ENCODE measurements at regions not wholly inside any gene's neighbourhood (a gene's known extent, or its start where the extent isn't known, plus 50 kb on each side); places are given as distances from the start of the nearest gene placed in this dataset.
"Not testable (repeated sequence)": the region's sequence is repeated elsewhere in the genome, so short reads cannot be mapped to it uniquely, and the experiment has no call there.

GRCh38 chr1:186255266-186255665, 119.8 kb downstream of the TPR start:
- intact Hi-C loops (cut with micrococcal nuclease) = no loop called here

DNA sequence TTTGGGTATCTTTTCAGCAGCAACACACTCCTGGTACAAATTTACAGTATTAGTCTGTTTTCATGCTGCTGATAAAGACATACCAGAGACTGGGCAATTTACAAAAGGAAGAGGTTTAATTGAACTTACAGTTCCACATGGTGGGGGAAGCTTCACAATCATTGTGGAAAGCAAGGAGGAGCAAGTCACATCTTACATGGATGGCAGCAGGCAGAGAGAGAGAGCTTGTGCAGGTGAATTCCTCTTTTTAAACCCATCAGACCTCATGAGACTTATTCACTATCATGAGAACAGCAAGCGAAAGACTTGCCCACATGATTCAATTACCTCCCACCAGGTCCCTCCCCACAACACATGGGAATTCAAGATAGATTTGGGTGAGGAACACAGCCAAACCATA, 124.5 kb downstream of the TPR start:
- intact Hi-C loops (cut with micrococcal nuclease) = no loop called here

DNA sequence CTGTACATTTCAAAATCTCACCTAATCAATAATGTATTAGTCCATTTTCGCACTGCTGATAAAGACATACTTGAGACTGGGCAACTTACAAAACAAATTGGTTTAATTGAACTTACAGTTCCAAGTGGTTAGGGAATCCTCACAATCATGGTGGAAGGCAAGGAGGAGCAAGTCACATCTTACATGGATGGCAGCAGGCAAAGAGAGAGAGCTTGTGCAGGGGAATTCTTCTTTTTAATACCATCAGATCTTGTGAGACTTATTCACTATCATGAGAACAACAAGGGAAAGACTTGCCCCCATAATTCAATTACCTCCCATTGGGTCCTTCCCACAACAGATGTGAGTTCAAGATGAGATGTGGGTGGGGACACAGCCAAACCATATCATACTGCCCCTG, 126.4 kb downstream of the TPR start:
- intact Hi-C loops (cut with micrococcal nuclease) = not testable (repeated sequence)

- intact Hi-C loops (cut with micrococcal nuclease) = loop anchor here (5.0 kb wide), 1 partner anchor 1897 kb away; no protein-coding TSS in a partner anchor
Observed at GRCh38 chr1:186244825-186245224, 130.2 kb downstream of the TPR start.

All from T-helper 1 cell treated with Interleukin-12 subunit alpha and Interleukin-12 subunit beta and Interleukin-4 antibody, amounts not matched to agents 30 ng/mL and 1 ng/mL, for 36 hours (primary cell).